ENCODE measurements at regions not wholly inside any gene's neighbourhood (a gene's known extent, or its start where the extent isn't known, plus 50 kb on each side); places are given as distances from the start of the nearest gene placed in this dataset.

DNA sequence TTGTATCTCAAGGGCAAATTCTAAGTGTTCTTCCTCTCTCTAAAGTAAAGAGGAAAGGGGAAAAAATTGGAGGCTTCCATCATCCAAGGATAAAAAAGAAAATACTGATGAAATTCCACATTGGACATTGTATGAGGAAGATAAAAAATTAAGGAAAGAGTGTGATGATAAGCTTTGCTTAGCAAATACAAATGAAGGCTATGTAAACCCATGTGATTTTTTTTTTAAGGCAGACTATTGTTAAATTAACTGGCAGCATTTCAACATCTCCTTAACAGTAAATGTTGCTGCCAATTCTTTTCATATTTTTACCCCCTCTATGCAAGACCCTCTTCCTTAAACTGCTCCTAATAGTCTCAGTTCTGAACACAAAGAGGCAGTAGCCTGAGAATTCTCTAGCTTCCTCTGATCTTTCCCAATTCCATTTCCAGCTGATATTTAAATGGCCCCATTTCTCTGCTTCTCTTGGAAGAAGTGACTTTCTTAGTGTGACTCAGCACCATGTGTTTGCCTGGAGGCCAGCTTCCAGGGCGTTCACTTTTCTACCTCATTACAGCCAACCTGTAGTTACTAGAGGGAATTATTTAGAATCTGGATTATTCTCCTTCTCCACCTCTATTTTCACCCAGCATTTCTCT, 159.7 kb downstream of the TLE1 start:
- H3K4me2 ChIP-seq (ENCODE audit: low read length, poor library complexity, severe bottlenecking) = no peak overlapping the region
- DNase-seq = peak; percentile 68
- peaks cover 1% of the 10 kb centered on the region for H3K4me1 ChIP-seq (ENCODE audit: control insufficient read depth, insufficient read depth, low read depth, low read length)
- no peak overlapping the region for H2BK5ac ChIP-seq (ENCODE audit: low read depth, low read length, poor library complexity, severe bottlenecking)
- H3K23ac ChIP-seq (ENCODE audit: low read length in 2 of 2) = no peak overlapping the region
- H2AFZ ChIP-seq (ENCODE audit: low read depth, low read length) = no peak overlapping the region
- H3K27ac ChIP-seq (ENCODE audit: low read length, poor library complexity, severe bottlenecking) = no peak overlapping the region
- no peak overlapping the region for H3K14ac ChIP-seq (ENCODE audit: low read length in 2 of 2)
- H3K9ac ChIP-seq (ENCODE audit: low read length) = peak overlapping the region; percentile 21
- H3K4me3 ChIP-seq (ENCODE audit: insufficient read depth in 1 of 2, low read depth in 1 of 2, low read length in 2 of 2) = no peak overlapping the region
- no peaks in the 10 kb centered on the region for H3K9me3 ChIP-seq (ENCODE audit: control insufficient read depth, low read length)
- no peak overlapping the region for H2BK120ac ChIP-seq (ENCODE audit: low read depth, low read length)
- H4K91ac ChIP-seq (ENCODE audit: low read length) = no peak overlapping the region
- H3K4ac ChIP-seq (ENCODE audit: low read depth in 1 of 2, low read length in 2 of 2) = no peak overlapping the region
- no peak overlapping the region for H2BK12ac ChIP-seq (ENCODE audit: low read length in 2 of 2)
- H3K36me3 ChIP-seq (ENCODE audit: control insufficient read depth in 1 of 2, insufficient read depth in 2 of 2, low read depth in 1 of 2, low read length in 2 of 2) = no peaks in the 10 kb centered on the region
- H2BK15ac ChIP-seq (ENCODE audit: low read depth, poor library complexity, severe bottlenecking) = no peak overlapping the region
- WGBS = no CpG with 5 or more reads among the region's 1 CpG
- H3K18ac ChIP-seq (ENCODE audit: low read depth in 1 of 2, low read length in 2 of 2) = no peak overlapping the region
- no peak overlapping the region for H4K8ac ChIP-seq (ENCODE audit: low read length)
- peaks cover 0 to 6% of the 10 kb centered on the region in 2 experiments for H3K27me3 ChIP-seq (ENCODE audit: control insufficient read depth in 1 of 2, insufficient read depth in 1 of 2, low read length in 2 of 2)
- no peaks in the 10 kb centered on the region for H3K79me1 ChIP-seq (replicated peaks; ENCODE audit: low read length, poor library complexity, severe bottlenecking)
- H2AK5ac ChIP-seq (ENCODE audit: low read length, severe bottlenecking) = no peak overlapping the region

DNA sequence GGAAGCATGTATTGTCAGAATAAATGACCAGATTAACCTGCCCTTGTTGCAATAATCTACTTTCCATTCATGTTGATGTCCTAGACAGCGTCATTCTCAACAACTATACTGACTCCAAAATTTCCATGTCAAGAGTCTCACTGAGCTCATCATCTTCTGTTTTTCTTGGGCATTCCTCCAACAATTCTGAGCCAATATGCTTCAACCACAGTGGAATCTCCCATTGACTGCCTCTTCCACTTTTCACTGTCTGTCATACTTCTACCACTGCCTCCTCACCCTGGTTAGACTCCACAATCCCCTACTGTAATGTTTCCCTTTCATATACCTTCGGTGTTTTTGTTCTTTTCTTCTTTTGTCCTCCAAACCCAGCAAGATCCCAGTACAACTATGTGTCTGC, 162.8 kb downstream of the TLE1 start:
- Histone ChIP-seq H3K27me3 (ENCODE audit: control insufficient read depth in 1 of 2, insufficient read depth in 1 of 2, low read length in 2 of 2) (peaks cover 0 to 9% of the 10 kb centered on the region in 2 experiments), H2BK12ac (ENCODE audit: low read length in 2 of 2) (no peak overlapping the region), H3K23ac (ENCODE audit: low read length in 2 of 2) (no peak overlapping the region), H3K79me1 (replicated peaks; ENCODE audit: low read length, poor library complexity, severe bottlenecking) (no peaks in the 10 kb centered on the region), H3K4ac (ENCODE audit: low read depth in 1 of 2, low read length in 2 of 2) (no peak overlapping the region), H3K4me1 (ENCODE audit: control insufficient read depth, insufficient read depth, low read depth, low read length) (peaks cover 1% of the 10 kb centered on the region), H3K9me3 (ENCODE audit: control insufficient read depth, low read length) (no peaks in the 10 kb centered on the region), H2BK5ac (ENCODE audit: low read depth, low read length, poor library complexity, severe bottlenecking) (no peak overlapping the region), H4K91ac (ENCODE audit: low read length) (no peak overlapping the region), H3K18ac (ENCODE audit: low read depth in 1 of 2, low read length in 2 of 2) (no peak overlapping the region), H3K4me3 (ENCODE audit: insufficient read depth in 1 of 2, low read depth in 1 of 2, low read length in 2 of 2) (no peak overlapping the region), H2AK5ac (ENCODE audit: low read length, severe bottlenecking) (no peak overlapping the region), H3K36me3 (ENCODE audit: control insufficient read depth in 1 of 2, insufficient read depth in 2 of 2, low read depth in 1 of 2, low read length in 2 of 2) (no peaks in the 10 kb centered on the region), H3K27ac (ENCODE audit: low read length, poor library complexity, severe bottlenecking) (peak overlapping the region; percentile 43), H2BK120ac (ENCODE audit: low read depth, low read length) (no peak overlapping the region), H3K9ac (ENCODE audit: low read length) (no peak overlapping the region), H2BK15ac (ENCODE audit: low read depth, poor library complexity, severe bottlenecking) (no peak overlapping the region), H2AFZ (ENCODE audit: low read depth, low read length) (no peak overlapping the region), H3K14ac (ENCODE audit: low read length in 2 of 2) (no peak overlapping the region), H3K4me2 (ENCODE audit: low read length, poor library complexity, severe bottlenecking) (peak overlapping the region; percentile 5), H4K8ac (ENCODE audit: low read length) (no peak overlapping the region)
- WGBS = 77% methylated on average over 2 of the region's 2 CpGs
- peak; percentile 91 for DNase-seq

DNA sequence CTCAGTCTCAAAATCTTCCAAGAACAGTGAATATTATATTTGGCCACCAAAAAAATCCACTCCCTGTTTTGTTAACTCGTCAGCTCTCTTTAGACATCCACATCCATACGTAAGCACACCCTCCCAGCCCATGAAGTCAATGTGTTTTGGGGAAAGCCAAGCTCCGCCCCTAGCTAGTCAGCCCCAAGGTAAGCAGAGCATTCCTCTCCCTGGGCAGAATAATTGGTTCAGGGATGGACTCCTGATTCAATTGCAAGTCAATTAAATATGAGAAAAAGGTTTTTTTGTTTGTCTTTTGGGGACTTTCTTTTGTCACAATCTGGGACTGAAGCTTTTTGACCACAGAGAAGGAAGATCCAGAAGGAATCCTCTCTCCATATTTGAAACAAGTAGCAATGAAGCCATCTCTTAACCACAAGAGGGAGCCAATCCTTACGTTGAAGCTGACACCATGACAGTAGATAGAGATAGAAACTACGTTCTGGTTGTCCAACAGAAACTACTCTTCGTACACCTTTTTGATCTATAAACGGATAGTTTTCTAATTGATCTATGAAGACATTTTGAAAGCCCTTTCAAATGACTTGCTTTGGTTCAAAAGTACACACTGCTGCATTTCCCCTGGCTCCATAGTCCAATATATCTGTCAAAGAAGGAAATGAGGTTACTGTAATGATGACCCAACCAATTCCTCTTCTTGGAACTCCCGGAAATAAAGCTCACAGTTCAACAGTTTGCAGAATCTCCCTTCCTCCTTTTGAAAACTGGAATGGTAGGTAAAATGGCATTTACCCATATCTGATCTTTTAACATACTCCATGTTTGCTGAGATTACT, 166.4 kb downstream of the TLE1 start:
- no peak overlapping the region for H3K23ac ChIP-seq (ENCODE audit: low read length in 2 of 2)
- no peak overlapping the region for H3K4me2 ChIP-seq (ENCODE audit: low read length, poor library complexity, severe bottlenecking)
- no peak overlapping the region for H4K8ac ChIP-seq (ENCODE audit: low read length)
- H3K36me3 ChIP-seq (ENCODE audit: control insufficient read depth in 1 of 2, insufficient read depth in 2 of 2, low read depth in 1 of 2, low read length in 2 of 2) = no peaks in the 10 kb centered on the region
- H2AFZ ChIP-seq (ENCODE audit: low read depth, low read length) = no peak overlapping the region
- H3K18ac ChIP-seq (ENCODE audit: low read depth in 1 of 2, low read length in 2 of 2) = no peak overlapping the region
- peak overlapping the region; percentile 52 for H3K9ac ChIP-seq (ENCODE audit: low read length)
- H3K14ac ChIP-seq (ENCODE audit: low read length in 2 of 2) = no peak overlapping the region
- peak overlapping the region in 1 of 2 experiments; percentile 21 for H2BK12ac ChIP-seq (ENCODE audit: low read length in 2 of 2)
- DNase-seq = peak; percentile 74
- no peaks in the 10 kb centered on the region for H3K9me3 ChIP-seq (ENCODE audit: control insufficient read depth, low read length)
- no peak overlapping the region for H2BK120ac ChIP-seq (ENCODE audit: low read depth, low read length)
- no peak overlapping the region for H2BK5ac ChIP-seq (ENCODE audit: low read depth, low read length, poor library complexity, severe bottlenecking)
- peaks cover 0 to 22% of the 10 kb centered on the region in 2 experiments for H3K27me3 ChIP-seq (ENCODE audit: control insufficient read depth in 1 of 2, insufficient read depth in 1 of 2, low read length in 2 of 2)
- H3K27ac ChIP-seq (ENCODE audit: low read length, poor library complexity, severe bottlenecking) = no peak overlapping the region
- H3K4me3 ChIP-seq (ENCODE audit: insufficient read depth in 1 of 2, low read depth in 1 of 2, low read length in 2 of 2) = peak overlapping the region in 1 of 2 experiments; percentile 56
- no peak overlapping the region for H2AK5ac ChIP-seq (ENCODE audit: low read length, severe bottlenecking)
- peaks cover 1% of the 10 kb centered on the region for H3K4me1 ChIP-seq (ENCODE audit: control insufficient read depth, insufficient read depth, low read depth, low read length)
- no peak overlapping the region for H3K4ac ChIP-seq (ENCODE audit: low read depth in 1 of 2, low read length in 2 of 2)
- no peak overlapping the region for H4K91ac ChIP-seq (ENCODE audit: low read length)
- WGBS = 75% methylated on average over 6 of the region's 8 CpGs
- H3K79me1 ChIP-seq (replicated peaks; ENCODE audit: low read length, poor library complexity, severe bottlenecking) = no peaks in the 10 kb centered on the region
- no peak overlapping the region for H2BK15ac ChIP-seq (ENCODE audit: low read depth, poor library complexity, severe bottlenecking)

DNA sequence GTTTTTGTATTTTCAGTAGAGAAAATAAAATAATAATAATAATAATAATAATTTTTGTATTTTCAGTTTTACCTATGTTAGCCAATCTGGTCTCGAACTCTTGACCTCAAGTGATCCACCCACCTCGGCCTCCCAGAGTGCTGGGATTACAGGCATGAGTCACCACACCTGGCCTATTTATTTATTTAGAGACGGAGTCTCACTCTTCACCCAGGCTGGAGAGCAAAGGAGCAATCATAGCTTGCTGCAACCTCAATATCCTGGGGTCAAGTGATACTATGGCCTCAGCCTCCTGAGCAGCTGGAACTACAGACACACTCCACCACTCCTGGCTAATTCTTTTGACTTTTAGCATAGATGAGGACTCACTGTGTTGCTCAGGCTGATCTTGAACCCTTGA, 167.5 kb downstream of the TLE1 start:
- Histone ChIP-seq H2BK12ac (ENCODE audit: low read length in 2 of 2) (no peak overlapping the region), H3K14ac (ENCODE audit: low read length in 2 of 2) (no peak overlapping the region), H3K27me3 (ENCODE audit: control insufficient read depth in 1 of 2, insufficient read depth in 1 of 2, low read length in 2 of 2) (peaks cover 0 to 27% of the 10 kb centered on the region in 2 experiments)

More for the DNA sequence above, 167.5 kb downstream of the TLE1 start:
- no peak overlapping the region for H2BK15ac ChIP-seq (ENCODE audit: low read depth, poor library complexity, severe bottlenecking)
- H3K79me1 ChIP-seq (replicated peaks; ENCODE audit: low read length, poor library complexity, severe bottlenecking) = no peaks in the 10 kb centered on the region
- H3K23ac ChIP-seq (ENCODE audit: low read length in 2 of 2) = no peak overlapping the region
- H3K27ac ChIP-seq (ENCODE audit: low read length, poor library complexity, severe bottlenecking) = no peak overlapping the region
- DNase-seq = no peak
- H2AK5ac ChIP-seq (ENCODE audit: low read length, severe bottlenecking) = no peak overlapping the region
- H3K9ac ChIP-seq (ENCODE audit: low read length) = no peak overlapping the region
- no peak overlapping the region for H4K8ac ChIP-seq (ENCODE audit: low read length)
- no peak overlapping the region for H2BK5ac ChIP-seq (ENCODE audit: low read depth, low read length, poor library complexity, severe bottlenecking)
- no peaks in the 10 kb centered on the region for H3K36me3 ChIP-seq (ENCODE audit: control insufficient read depth in 1 of 2, insufficient read depth in 2 of 2, low read depth in 1 of 2, low read length in 2 of 2)
- no peak overlapping the region for H2BK120ac ChIP-seq (ENCODE audit: low read depth, low read length)
- H3K9me3 ChIP-seq (ENCODE audit: control insufficient read depth, low read length) = no peaks in the 10 kb centered on the region
- no peak overlapping the region for H3K4me2 ChIP-seq (ENCODE audit: low read length, poor library complexity, severe bottlenecking)
- no peak overlapping the region for H4K91ac ChIP-seq (ENCODE audit: low read length)
- H3K18ac ChIP-seq (ENCODE audit: low read depth in 1 of 2, low read length in 2 of 2) = no peak overlapping the region
- WGBS = 37% methylated on average over 3 of the region's 3 CpGs
- no peak overlapping the region for H3K4me3 ChIP-seq (ENCODE audit: insufficient read depth in 1 of 2, low read depth in 1 of 2, low read length in 2 of 2)
- H2AFZ ChIP-seq (ENCODE audit: low read depth, low read length) = no peak overlapping the region
- peaks cover 1% of the 10 kb centered on the region for H3K4me1 ChIP-seq (ENCODE audit: control insufficient read depth, insufficient read depth, low read depth, low read length)
- no peak overlapping the region for H3K4ac ChIP-seq (ENCODE audit: low read depth in 1 of 2, low read length in 2 of 2)

Data from mesenchymal stem cell (in vitro differentiated cells and primary cell).